Epithelial cell of esophagus (primary cell): ENCODE measurements at regions not wholly inside any gene's neighbourhood (a gene's known extent, or its start where the extent isn't known, plus 50 kb on each side); places are given as distances from the start of the nearest gene placed in this dataset.
"Not testable (repeated sequence)": the region's sequence is repeated elsewhere in the genome, so short reads cannot be mapped to it uniquely, and the experiment has no call there.

Experiments
- DNase-seq: peaks from one replicate; pipeline ENCODE4 v3.0.0; 2010; ENCODE audit warnings: low read depth
- H3K4me3 ChIP-seq: 2 replicates; pipeline ENCODE4 v1.5.1; 2011; ENCODE audit warnings: mild to moderate bottlenecking, low read length, control low read depth
- TF ChIP-seq, protein P1 (sequence below): IDR thresholded peaks from 2 replicates; pipeline ENCODE4 v1.5.1; 2011; ENCODE audit warnings: low read depth, mild to moderate bottlenecking, low read length, control low read depth, inconsistent platforms; ENCODE audit not compliant: insufficient read depth; ENCODE audit errors: missing control alignments

DNA sequence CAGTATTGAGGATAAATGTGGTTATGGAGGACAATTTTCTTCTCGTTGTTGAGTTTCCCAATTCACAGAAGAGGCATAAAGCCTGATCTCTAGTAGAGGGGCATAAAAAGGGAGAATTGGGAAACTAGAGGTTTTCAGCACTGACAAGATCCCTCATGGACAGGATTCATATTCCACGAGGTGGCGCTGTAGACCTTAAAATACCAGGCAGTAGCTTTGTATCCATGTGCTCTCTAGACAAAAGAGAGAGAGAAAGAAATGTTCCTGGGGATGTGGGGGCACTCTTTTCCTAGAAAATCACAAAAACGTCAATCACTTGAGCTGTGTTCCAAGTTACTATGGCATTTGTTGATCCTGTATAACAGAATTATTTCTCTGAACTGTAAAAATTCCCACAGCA is 128.3 kb downstream of the MAGEE1 start:
- no peak overlapping the region for H3K4me3 ChIP-seq
- TF ChIP-seq, protein P1, sequence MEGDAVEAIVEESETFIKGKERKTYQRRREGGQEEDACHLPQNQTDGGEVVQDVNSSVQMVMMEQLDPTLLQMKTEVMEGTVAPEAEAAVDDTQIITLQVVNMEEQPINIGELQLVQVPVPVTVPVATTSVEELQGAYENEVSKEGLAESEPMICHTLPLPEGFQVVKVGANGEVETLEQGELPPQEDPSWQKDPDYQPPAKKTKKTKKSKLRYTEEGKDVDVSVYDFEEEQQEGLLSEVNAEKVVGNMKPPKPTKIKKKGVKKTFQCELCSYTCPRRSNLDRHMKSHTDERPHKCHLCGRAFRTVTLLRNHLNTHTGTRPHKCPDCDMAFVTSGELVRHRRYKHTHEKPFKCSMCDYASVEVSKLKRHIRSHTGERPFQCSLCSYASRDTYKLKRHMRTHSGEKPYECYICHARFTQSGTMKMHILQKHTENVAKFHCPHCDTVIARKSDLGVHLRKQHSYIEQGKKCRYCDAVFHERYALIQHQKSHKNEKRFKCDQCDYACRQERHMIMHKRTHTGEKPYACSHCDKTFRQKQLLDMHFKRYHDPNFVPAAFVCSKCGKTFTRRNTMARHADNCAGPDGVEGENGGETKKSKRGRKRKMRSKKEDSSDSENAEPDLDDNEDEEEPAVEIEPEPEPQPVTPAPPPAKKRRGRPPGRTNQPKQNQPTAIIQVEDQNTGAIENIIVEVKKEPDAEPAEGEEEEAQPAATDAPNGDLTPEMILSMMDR: peak; percentile 12
- DNase-seq: peak; percentile 44

DNA sequence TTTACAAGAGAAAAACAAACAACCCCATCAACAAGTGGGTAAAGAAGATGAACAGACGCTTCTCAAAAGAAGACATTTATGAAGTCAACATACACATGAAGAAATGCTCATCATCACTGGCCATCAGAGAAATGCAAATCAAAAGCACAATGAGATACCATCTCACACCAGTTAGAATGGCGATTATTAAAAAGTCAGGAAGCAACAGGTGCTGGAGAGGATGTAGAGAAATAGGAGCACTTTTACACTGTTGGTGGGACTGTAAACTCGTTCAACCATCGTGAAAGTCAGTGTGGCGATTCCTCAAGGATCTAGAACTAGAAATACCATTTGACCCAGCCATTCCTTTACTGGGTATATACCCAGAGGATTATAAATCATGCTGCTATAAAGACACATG is 137.3 kb downstream of the MAGEE1 start:
- H3K4me3 ChIP-seq, DNase-seq: not testable (repeated sequence)

DNA sequence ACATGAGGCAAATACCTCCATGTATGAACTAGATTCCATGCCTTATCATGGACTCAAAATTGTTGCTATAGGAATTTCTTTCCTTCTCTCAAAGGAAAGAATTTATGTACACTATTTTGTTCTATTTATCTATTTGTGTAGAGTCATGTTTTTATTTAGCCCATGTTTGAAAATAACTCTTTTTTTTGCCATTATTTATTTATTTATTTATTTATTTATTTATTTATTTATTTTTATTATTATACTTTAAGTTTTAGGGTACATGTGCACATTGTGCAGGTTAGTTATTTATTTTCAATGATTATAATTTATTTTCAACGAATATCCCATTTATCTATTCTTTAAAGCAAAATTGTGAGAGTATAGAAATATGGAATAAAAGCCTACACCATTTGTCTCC is 177.9 kb downstream of the MAGEE1 start:
- TF ChIP-seq, protein P1: no peak
- DNase-seq: no peak
- H3K4me3 ChIP-seq: no peak overlapping the region

DNA sequence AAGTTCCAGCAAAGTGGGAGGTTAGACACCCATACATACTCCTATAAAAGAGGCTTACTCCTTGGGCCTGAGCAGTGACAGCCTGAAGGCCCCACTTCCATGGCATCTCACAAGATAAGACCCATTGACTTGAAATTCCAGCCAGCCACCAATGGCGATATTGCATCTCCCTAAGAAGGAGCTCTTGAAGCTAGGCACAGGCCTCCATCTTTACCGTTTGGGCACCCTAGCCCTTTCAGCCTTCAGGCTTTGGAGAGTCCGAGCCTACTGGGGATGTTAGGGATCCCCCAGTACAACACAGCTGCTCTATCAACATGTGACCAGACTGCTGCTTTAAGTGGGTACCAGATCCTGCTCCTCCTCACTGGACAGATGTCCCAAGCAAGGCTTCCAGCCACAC is 189.5 kb downstream of the MAGEE1 start:
- no peak for DNase-seq
- no peak overlapping the region for H3K4me3 ChIP-seq
- TF ChIP-seq, protein P1: no peak

DNA sequence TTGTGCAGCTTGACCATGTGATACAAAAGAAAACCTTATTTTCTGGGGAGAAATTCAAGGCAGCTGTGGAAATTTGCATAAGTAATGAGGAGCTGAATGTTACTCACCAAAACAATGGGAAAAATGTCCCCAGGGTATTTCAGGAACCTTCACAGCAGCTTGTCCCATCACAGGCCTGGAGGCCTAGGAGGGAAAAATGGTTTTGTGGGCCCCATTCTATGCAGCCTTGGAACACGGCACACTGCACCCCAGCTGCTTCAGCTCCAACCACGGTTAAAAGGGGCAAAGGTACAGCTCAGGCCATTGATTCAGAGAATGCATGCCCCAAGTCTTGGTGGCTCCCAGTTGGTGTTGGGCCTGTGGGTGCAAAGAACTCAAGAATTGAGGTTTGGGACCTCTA is 216.1 kb downstream of the MAGEE1 start:
- DNase-seq: no peak
- TF ChIP-seq, protein P1: no peak

DNA sequence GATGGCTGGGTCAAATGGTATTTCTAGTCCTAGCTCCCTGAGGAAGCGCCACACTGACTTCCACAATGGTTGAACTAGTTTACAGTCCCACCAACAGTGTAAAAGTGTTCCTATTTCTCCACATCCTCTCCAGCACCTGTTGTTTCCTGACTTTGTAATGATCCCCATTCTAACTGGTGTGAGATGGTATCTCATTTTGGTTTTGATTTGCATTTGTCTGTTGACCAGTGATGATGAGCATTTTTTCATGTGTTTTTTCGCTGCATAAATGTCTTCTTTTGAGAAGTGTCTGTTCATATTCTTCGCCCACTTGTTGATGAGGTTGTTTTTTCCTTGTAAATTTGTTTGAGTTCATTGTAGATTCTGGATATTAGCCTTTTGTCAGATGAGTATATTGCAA is 223.9 kb downstream of the MAGEE1 start:
- not testable (repeated sequence) for H3K4me3 ChIP-seq, DNase-seq

More for the DNA sequence above, 216.1 kb downstream of the MAGEE1 start:
- no peak overlapping the region for H3K4me3 ChIP-seq

DNA sequence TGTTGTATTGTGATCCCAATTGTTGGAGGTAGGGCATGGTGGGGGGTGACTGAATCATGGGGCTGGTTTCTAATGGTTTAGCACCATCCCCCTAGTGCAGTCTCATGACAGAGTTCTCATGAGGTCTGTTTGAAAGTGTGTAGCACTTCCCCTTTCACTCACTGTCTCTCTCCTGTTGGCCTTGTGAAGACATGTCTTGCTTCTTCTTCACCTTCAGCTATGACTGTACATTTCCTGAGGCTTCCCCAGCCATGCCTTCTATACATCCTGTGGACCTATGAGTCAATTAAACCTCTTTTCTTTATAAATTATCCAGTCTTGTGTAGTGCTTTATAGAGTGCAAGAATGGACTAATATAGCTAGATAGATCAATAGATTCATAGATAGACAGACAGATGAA is 230.0 kb downstream of the MAGEE1 start:
- TF ChIP-seq, protein P1: no peak
- DNase-seq: no peak
- no peak overlapping the region for H3K4me3 ChIP-seq
